NOMO-1 treated with DMSO at 0.1 percent for 48 hours (cell line): ENCODE measurements at regions not wholly inside any gene's neighbourhood (a gene's known extent, or its start where the extent isn't known, plus 50 kb on each side); places are given as distances from the start of the nearest gene placed in this dataset.

Experiments used
- DNase-seq: peaks from one replicate; lab custom pipeline; 2025; ENCODE audit not compliant: unreplicated experiment; lab: John Stamatoyannopoulos, UW

GRCh38 chr16:51624080-51624775 is 473.2 kb upstream of the SALL1 start:
- no peak for DNase-seq

DNA sequence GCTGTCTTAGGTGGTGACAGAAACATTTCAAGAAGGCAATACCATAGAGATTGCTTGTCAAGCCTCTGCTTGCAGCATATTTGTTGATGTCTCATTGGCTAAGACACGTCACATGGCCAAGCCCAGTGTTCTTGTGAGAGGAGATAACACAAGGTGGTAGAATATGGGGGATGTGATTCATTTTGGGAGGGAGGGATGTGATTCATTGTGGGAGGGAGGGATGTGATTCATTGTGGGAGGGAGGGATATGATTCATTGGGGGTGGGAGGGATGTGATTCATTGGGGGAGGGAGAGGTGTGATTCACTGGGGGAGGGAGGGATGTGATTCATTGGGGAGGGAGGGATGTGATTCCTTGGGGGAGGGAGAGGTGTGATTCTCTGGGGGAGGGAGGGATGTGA is 470.5 kb upstream of the SALL1 start:
- DNase-seq: no peak

DNA sequence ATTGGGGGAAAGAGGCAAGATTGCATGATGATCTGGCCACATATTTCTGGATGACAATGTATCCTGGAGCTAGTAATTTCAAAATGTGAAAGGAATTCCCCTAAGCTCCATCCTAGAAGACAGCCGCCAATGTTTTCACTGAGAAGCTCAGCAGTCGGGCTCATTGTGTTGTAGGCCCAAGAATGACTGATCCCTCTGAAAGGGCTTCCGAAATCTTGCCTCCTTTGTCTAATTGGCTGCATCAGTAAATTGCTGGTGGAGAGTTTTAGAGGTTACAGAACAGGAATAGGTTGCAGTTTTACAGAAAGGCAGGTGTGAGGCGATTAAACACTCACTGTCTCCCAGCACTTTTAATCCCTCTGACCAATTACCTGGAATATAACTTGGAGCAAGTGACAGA is 464.1 kb upstream of the SALL1 start:
- no peak for DNase-seq

GRCh38 chr16:51607201-51607651 is 456.2 kb upstream of the SALL1 start:
- no peak for DNase-seq

DNA sequence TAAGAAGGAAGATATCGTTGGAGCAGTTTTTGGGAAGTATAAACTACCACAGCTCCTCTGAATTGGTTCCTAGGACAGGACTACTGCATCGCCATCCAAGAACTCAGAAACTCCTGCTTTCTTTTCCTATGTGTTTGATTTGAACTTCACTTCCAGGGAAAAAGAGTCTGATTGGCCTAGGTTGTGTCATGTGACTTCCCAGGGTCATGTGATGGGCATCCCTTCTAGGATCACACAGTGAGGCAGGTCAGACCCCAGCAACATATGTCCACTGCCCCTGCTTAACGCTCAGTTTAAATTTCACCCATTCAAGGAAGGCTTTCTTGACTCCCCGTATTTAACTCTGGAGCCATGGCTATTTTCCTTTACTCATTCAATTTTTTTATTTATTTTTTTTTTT is 445.2 kb upstream of the SALL1 start:
- no peak for DNase-seq

- no peak for DNase-seq
Observed at GRCh38 chr16:51592535-51593300, 441.6 kb upstream of the SALL1 start.

GRCh38 chr16:51592001-51592501 is 441.0 kb upstream of the SALL1 start:
- DNase-seq: no peak

DNA sequence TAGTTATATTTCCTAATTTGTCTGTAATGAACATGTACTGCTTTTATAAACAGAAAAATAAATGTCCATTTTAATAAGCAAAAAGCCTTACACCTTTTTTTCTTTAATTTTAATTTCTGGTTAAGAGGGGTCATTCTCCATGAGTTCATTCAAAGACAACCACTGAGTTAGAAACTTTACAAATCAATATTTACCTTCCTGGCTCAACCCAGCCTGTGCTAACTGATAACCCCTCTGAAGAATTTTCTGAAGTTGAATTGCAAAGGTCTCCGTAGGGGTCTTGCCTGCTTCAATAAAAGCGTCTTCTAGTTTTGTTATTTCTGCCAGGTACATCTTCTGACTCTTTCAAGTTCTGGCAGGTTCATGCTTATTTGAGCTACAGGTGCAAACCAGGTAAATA is 440.4 kb upstream of the SALL1 start:
- no peak for DNase-seq

DNA sequence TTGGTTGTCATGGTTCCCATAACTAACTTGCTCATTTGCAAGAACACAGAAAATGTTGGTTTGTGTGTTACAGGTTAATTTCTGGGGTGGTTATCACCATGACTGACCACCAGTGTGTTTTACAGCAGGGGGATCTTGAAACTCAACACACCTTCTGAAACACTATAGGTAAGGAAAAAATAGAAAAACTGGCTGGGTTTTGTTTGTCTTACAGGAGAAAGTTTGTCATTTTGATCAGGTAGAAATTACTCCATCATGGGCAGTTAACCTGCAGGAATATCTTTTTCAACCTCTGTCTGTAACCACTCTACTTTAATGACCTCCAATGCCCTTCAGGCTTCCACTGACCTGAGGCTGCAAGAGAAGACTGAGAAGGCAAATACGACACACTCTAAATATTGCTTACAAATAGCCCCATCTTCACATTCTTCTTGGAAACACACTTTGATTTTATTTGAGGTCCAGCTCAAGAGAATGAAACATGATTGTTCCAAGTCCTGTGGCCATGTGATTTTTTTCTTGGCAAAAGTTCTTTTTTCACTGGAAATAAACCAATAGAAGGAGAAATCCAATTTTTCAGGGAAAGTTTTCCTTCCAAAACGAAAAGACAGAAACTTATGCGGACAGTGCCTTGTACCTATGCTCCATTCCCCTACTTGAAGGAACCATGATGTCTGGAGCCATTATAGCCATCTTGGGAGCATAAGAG is 428.7 kb upstream of the SALL1 start:
- no peak for DNase-seq

DNA sequence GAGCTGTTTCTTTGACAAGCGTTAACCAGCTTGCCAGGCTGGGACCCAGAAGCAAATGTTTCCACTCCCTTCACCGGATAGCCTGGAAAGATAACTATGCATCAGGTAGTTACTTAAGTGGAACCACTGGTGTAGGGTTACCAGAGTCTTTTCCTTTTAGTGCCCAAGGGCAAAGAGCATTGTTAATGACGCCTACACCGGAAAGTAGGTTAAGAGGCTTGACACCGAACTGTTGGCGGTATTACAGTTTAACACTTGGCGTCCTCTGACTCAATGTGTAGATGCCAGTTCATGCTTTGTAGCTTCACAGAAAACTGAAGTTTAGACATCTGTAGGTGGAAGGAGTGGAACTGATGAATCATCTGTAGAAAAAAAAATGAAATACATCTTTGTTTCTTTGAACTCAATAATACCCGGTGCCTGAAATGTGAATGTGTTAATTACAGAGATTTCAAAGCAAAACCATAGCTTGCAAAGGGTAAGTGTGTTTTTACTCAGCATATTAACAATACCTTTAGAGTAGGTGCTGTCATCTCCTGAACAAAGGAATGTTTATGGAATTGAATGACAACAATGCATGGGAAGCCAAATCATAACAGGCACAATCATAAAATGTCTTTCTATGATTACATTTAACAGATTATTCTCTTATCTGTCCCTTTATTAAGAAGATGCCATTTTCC is 426.7 kb upstream of the SALL1 start:
- DNase-seq: no peak

GRCh38 chr16:51576498-51577195 is 425.6 kb upstream of the SALL1 start:
- DNase-seq: no peak

- no peak for DNase-seq
Observed at GRCh38 chr16:51573191-51573590, 422.1 kb upstream of the SALL1 start.

- DNase-seq: peak; percentile 76
Observed at GRCh38 chr16:51569203-51569931, 418.3 kb upstream of the SALL1 start.

- DNase-seq: no peak
Observed at GRCh38 chr16:51567911-51568310, 416.8 kb upstream of the SALL1 start.

DNA sequence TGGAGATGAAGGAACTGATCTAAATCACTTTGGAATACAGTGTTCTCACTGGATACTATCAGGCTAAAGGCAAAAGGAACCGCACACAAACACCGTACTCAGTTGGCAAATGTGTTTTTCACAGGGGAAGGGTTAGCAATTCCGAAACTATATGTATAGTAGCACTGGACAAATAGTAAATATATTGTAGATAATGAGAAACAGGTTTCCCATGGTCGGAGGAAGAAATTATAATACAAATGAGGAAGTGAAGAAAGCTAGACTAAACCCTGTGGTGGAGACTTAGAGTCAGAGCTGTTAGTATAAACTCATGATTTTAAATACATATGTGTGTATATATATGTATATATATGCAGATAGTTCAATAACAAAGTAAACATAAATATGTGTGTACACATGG is 414.1 kb upstream of the SALL1 start:
- DNase-seq: peak; percentile 31

DNA sequence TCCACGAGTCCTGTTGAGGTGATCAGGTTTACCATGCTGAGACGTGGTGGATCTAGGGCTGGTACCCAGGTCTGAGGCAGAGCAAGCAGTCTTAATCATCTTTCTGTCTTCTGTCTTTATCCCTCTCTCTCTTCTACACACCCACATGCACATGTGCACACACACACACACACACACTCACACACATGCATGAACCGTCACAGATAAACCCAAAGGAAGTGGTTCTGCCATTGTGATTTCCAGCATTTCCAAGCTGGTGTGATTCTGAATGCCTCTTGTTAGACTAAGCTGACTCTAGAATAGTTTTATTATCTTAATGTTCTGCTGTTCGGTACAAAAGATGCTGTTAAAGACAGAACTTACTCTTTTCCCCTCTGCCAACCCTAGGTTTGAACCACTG is 411.8 kb upstream of the SALL1 start:
- no peak for DNase-seq

DNA sequence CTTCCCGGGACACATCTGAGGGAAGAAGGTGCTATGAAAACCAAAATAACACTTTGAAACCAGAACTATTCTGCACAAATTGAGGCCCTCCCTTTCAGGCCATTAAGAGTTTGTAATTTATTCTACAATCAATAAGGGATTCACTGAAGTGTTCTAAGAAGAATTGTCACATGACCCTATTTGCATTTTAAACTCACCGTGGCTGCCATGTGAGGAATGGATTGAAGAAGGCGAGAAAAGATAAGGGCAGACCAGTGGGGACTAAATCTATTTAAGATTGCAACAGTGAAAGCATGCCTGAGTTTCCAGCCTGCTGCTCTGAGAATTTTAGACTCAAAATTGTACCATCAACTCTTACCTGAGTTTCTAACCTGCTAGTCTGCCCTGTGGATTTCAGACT is 408.8 kb upstream of the SALL1 start:
- no peak for DNase-seq

DNA sequence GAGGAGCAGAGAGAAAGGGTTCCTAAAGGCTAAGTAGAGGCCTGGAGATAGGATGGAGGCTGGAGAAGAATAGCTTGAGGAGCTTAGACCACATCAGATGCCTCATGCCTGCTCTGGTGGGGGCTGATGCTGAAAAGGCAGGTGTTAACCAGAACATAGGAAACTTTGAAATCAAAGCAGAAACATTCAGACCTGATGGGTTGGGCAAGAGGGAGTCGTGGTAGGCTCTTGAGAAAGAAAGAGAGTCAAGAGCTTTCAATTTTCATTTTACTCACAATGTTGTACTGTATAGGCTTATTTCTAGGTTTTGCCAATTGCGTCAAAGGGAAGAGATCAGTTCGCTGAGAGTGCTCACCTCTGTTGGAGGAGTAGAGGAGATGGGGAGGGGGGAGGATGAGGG is 406.6 kb upstream of the SALL1 start:
- DNase-seq: no peak

DNA sequence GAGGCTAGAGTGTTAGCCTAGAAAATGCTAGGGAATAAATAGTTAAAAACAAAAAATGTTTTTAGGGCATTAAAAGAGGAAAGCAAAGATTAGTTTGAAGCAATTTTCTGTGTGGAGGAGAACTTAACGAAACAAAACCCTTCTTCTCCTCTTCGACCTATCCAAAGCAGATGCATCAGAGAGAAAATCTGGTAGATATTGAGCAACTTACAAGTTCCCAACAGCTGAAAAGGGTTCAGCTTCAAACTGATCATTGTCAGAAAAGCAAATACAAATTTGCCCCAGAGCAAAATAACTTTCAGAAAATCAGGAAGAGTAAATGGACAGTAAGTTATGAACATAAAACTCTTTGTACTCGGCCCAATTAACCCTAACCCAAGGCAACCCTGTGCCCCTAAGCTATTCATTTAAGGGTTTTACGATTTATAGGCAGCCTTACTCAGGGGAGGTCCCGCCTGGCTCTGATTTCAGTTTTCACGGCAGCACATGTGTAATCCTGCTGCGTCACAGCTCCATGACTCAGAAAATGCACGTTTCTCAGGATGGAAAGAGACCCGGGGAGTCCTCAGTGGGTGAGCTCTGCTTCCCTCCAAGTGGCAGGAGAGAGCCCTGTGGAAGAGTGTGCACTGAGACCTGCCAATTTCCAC is 405.7 kb upstream of the SALL1 start:
- no peak for DNase-seq
